ENCODE measurements at regions not wholly inside any gene's neighbourhood (a gene's known extent, or its start where the extent isn't known, plus 50 kb on each side); places are given as distances from the start of the nearest gene placed in this dataset.

DNA sequence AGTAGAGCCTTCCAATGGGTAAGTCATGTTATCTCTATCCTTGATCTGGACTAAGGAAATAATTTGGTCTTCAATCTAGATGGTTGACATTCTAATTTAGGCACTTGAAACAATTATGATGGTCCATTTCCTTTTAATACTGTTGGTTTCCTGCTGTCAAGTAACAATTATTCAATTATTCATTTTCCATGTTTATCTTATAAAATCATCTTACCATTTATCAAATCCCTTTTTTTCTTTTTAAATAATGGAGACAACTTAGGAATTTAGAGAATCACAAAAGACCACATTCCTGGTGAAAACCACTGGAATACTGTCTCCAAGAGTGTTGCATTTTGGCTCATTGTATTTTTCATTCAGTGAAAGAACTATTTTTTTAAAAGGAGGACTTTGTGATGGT is 148.7 kb upstream of the CTSO start:
- TF ChIP-seq, protein P1, sequence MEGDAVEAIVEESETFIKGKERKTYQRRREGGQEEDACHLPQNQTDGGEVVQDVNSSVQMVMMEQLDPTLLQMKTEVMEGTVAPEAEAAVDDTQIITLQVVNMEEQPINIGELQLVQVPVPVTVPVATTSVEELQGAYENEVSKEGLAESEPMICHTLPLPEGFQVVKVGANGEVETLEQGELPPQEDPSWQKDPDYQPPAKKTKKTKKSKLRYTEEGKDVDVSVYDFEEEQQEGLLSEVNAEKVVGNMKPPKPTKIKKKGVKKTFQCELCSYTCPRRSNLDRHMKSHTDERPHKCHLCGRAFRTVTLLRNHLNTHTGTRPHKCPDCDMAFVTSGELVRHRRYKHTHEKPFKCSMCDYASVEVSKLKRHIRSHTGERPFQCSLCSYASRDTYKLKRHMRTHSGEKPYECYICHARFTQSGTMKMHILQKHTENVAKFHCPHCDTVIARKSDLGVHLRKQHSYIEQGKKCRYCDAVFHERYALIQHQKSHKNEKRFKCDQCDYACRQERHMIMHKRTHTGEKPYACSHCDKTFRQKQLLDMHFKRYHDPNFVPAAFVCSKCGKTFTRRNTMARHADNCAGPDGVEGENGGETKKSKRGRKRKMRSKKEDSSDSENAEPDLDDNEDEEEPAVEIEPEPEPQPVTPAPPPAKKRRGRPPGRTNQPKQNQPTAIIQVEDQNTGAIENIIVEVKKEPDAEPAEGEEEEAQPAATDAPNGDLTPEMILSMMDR (IDR thresholded peaks at IDR 0.05): no peak
- ATAC-seq (no peak), DNase-seq (no peak)
- no peaks in the 10 kb centered on the region for H3K9me3 ChIP-seq
- H3K27me3 ChIP-seq: no peaks in the 10 kb centered on the region
- H3K4me3 ChIP-seq: no peak overlapping the region
- intact Hi-C loops (cut with DNase I): no loop called here
- no peaks in the 10 kb centered on the region for H3K4me1 ChIP-seq
- no peak overlapping the region for H3K27ac ChIP-seq
- H3K36me3 ChIP-seq: no peaks in the 10 kb centered on the region

DNA sequence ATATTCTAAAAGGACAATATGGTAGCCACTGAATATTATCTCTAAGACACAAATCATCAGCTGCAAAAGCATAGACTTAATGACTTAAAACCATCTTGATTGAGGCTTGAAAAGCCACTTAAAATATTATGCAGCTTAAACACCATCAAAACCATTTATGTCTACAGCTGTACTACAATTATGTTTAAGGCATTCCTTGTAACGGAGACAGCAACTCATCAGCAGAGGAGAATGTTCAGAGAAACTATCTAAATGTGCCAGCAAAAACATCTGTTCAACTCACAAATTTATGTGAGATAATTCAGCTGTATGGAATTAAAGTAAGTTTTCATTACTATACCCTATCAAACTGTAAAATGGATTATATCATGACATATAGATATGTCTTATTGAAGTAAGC is 147.9 kb upstream of the CTSO start:
- intact Hi-C loops (cut with DNase I): no loop called here
- DNase-seq (no peak), ATAC-seq (no peak)
- H3K36me3 ChIP-seq: no peaks in the 10 kb centered on the region
- H3K4me3 ChIP-seq: no peak overlapping the region
- H3K9me3 ChIP-seq: no peaks in the 10 kb centered on the region
- no peaks in the 10 kb centered on the region for H3K4me1 ChIP-seq
- TF ChIP-seq, protein P1 (IDR thresholded peaks at IDR 0.05): no peak
- no peak overlapping the region for H3K27ac ChIP-seq
- no peaks in the 10 kb centered on the region for H3K27me3 ChIP-seq

DNA sequence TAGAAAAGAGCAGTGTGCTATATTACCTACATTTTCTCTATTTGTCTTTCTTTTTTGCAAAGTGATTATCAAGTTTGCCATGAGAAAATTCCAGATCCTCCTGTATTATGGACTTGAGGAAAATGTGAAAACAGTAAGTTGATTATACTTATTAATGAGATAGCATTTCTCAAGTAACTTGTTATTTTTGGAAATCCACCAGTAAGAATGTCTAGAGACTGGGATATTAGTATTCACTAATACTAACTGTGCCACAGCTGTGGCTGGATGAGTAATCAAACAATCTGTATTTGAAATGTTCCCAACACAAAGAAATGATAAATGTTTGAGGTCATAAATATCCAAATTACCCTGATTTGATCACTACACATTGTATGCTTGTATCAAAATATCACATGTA is 147.0 kb upstream of the CTSO start:
- Histone ChIP-seq H3K27ac (no peak overlapping the region), H3K4me3 (no peak overlapping the region), H3K9me3 (no peaks in the 10 kb centered on the region), H3K36me3 (no peaks in the 10 kb centered on the region), H3K4me1 (no peaks in the 10 kb centered on the region), H3K27me3 (no peaks in the 10 kb centered on the region)
- TF ChIP-seq, protein P1 (IDR thresholded peaks at IDR 0.05): no peak
- DNase-seq (no peak), ATAC-seq (no peak)
- intact Hi-C loops (cut with DNase I): no loop called here

DNA sequence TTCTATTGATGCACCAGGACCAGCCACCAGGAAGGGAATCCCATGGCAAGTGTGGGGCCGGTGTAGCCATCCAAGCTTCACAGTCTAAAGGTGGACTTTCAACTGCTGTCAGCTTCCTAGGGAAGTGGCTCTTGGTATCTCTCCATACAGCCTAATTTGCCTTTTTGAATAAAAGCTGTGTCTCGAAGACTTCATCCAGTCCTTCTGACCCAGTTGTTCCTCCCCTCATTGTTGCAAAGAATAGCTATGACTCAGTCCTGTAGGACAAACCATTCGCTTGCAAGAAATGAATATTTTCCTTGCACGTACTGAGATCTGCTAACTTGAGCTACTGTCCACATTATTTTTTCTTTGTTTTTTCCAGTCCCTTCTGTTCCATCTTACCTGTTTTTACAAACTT is 145.1 kb upstream of the CTSO start:
- Histone ChIP-seq H3K36me3 (no peaks in the 10 kb centered on the region), H3K27ac (no peak overlapping the region), H3K4me1 (no peaks in the 10 kb centered on the region), H3K27me3 (no peaks in the 10 kb centered on the region), H3K9me3 (no peaks in the 10 kb centered on the region), H3K4me3 (no peak overlapping the region)
- DNase-seq: no peak
- ATAC-seq: no peak
- TF ChIP-seq, protein P1 (IDR thresholded peaks at IDR 0.05): no peak
- intact Hi-C loops (cut with DNase I): no loop called here

DNA sequence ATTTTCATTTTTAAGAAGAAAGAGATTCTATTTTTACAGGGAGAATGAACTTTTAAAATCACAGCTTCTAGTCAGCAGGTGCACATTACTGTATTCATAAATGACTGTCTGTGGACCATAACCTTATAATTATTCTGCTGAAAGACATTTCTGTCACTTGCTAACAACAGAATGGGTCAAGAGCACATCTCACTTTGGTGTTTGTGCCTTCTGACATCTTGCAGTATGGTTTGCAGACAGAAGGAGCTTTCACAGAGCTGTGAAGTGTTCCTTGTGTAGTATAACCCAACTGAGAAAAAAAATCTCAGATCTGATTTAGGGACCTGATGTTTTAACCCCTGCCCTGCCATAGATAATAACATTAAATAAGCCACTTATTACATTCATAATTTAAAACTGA is 131.4 kb upstream of the CTSO start:
- H3K36me3 ChIP-seq: no peaks in the 10 kb centered on the region
- no peak overlapping the region for H3K4me3 ChIP-seq
- H3K27me3 ChIP-seq: no peaks in the 10 kb centered on the region
- H3K4me1 ChIP-seq: no peaks in the 10 kb centered on the region
- H3K27ac ChIP-seq: no peak overlapping the region
- TF ChIP-seq, protein P1 (IDR thresholded peaks at IDR 0.05): no peak
- DNase-seq: no peak
- intact Hi-C loops (cut with DNase I): no loop called here
- ATAC-seq: no peak
- no peaks in the 10 kb centered on the region for H3K9me3 ChIP-seq

DNA sequence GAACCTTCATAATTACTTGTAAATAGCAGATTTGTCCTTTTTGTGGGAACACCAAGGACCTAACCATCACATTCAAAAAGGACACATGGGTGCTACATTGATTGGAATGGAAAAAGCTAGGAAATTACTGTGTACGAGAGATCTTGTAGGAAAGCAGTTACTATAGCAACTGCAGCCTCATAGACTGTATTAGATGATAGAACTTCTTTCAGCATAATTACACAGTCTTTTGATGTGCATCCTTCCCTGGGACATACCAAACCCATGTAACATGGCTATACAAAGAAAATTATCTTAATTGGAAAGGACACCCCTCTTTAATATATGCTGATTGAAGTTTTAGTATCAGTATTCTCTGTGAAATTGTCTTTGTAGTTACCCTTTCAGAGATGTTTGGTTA is 130.7 kb upstream of the CTSO start:
- H3K4me1 ChIP-seq: no peaks in the 10 kb centered on the region
- no peaks in the 10 kb centered on the region for H3K27me3 ChIP-seq
- no peak for DNase-seq
- no peak overlapping the region for H3K27ac ChIP-seq
- H3K9me3 ChIP-seq: no peaks in the 10 kb centered on the region
- TF ChIP-seq, protein P1 (IDR thresholded peaks at IDR 0.05): no peak
- H3K36me3 ChIP-seq: no peaks in the 10 kb centered on the region
- intact Hi-C loops (cut with DNase I): no loop called here
- H3K4me3 ChIP-seq: no peak overlapping the region
- ATAC-seq: no peak
